GM12878 (cell line): ENCODE measurements at regions not wholly inside any gene's neighbourhood (a gene's known extent, or its start where the extent isn't known, plus 50 kb on each side); places are given as distances from the start of the nearest gene placed in this dataset.

Source experiments
- CBFB ChIP-seq: IDR thresholded peaks from 2 replicates; pipeline ENCODE4 v1.6.1; 2016; ENCODE audit warnings: antibody characterized with exemption, low read depth
- CEBPB ChIP-seq, 2 experiments: fragments of 150-350 bp in 1 of 2; IDR thresholded peaks; 2 replicates each; pipeline ENCODE4 v1.6.1; 2012 to 2014; ENCODE audit warnings: low read depth in 2 of 2, low read length in 2 of 2, borderline replicate concordance in 1 of 2, inconsistent platforms in 1 of 2
- EGR1 ChIP-seq, 2 experiments: IDR thresholded peaks; 1 replicate in 1 of 2; 2 replicates in 1 of 2; pipeline ENCODE4 v1.6.1; 2011 to 2012; ENCODE audit warnings: low read depth in 2 of 2, low read length in 2 of 2, borderline replicate concordance in 1 of 2, mild to moderate bottlenecking in 1 of 2, moderate library complexity in 1 of 2
- KLF5 ChIP-seq: fragments of 450-650 bp; IDR thresholded peaks from 2 replicates; pipeline ENCODE4 v1.6.1; 2014; ENCODE audit warnings: mild to moderate bottlenecking; ENCODE audit not compliant: partially characterized antibody
- NFYB ChIP-seq: IDR thresholded peaks from 2 replicates; pipeline ENCODE4 v1.6.1; 2011; ENCODE audit warnings: low read depth, mild to moderate bottlenecking, low read length, improper control_type of control experiment, moderate library complexity; ENCODE audit not compliant: insufficient read depth
- NR2C2 ChIP-seq: IDR thresholded peaks from 2 replicates; pipeline ENCODE4 v1.6.1; 2011; ENCODE audit warnings: borderline replicate concordance, low read depth; ENCODE audit not compliant: control insufficient read depth, insufficient read length
- NRF1 ChIP-seq: conservative IDR thresholded peaks from 2 replicates; pipeline ENCODE4 v1.6.1; 2011; ENCODE audit warnings: mild to moderate bottlenecking, low read depth, low read length, improper control_type of control experiment
- RUNX3 ChIP-seq: IDR thresholded peaks from 2 replicates; pipeline ENCODE4 v1.6.1; 2012; ENCODE audit warnings: low read length, inconsistent platforms
- STAT3 ChIP-seq: IDR thresholded peaks from 2 replicates; pipeline ENCODE4 v1.6.1; 2011; ENCODE audit warnings: low read depth, low read length, improper control_type of control experiment
- TCF3 ChIP-seq: IDR thresholded peaks from 2 replicates; pipeline ENCODE4 v1.6.1; 2012; ENCODE audit warnings: low read depth, mild to moderate bottlenecking, low read length, borderline replicate concordance; ENCODE audit not compliant: insufficient read depth
- TF ChIP-seq, protein P1 (sequence below), 3 experiments: IDR thresholded peaks in 2 of 3; conservative IDR thresholded peaks in 1 of 3; 2 replicates each; pipeline ENCODE4 v1.5.1; 2011; ENCODE audit warnings: low read depth in 3 of 3, low read length in 3 of 3, mild to moderate bottlenecking in 3 of 3, control low read depth in 2 of 3, moderate library complexity in 2 of 3, inconsistent platforms in 1 of 3, mixed read lengths in 1 of 3; ENCODE audit not compliant: control insufficient read depth in 2 of 3, insufficient read depth in 1 of 3; ENCODE audit errors: extremely low read depth in 1 of 3
- TF ChIP-seq, protein P2 (sequence below): fragments of 450-650 bp; formaldehyde crosslinking; IDR thresholded peaks from 2 replicates; pipeline ENCODE4 v1.4.0; 2022; ENCODE audit warnings: mild to moderate bottlenecking, moderate library complexity
- TF ChIP-seq, protein P3 (sequence below): fragments of 450-650 bp; IDR thresholded peaks from 2 replicates; pipeline ENCODE4 v1.6.1; 2016; ENCODE audit warnings: mild to moderate bottlenecking
- TF ChIP-seq, protein P4 (sequence below): fragments of 450-650 bp; IDR thresholded peaks from 2 replicates; pipeline ENCODE4 v1.6.1; 2017; ENCODE audit warnings: mild to moderate bottlenecking
- TF ChIP-seq, protein P5 (sequence below): IDR thresholded peaks from 2 replicates; pipeline ENCODE4 v1.6.1; 2012; ENCODE audit warnings: improper control_type of control experiment, low read depth, low read length; ENCODE audit not compliant: insufficient replicate concordance

DNA sequence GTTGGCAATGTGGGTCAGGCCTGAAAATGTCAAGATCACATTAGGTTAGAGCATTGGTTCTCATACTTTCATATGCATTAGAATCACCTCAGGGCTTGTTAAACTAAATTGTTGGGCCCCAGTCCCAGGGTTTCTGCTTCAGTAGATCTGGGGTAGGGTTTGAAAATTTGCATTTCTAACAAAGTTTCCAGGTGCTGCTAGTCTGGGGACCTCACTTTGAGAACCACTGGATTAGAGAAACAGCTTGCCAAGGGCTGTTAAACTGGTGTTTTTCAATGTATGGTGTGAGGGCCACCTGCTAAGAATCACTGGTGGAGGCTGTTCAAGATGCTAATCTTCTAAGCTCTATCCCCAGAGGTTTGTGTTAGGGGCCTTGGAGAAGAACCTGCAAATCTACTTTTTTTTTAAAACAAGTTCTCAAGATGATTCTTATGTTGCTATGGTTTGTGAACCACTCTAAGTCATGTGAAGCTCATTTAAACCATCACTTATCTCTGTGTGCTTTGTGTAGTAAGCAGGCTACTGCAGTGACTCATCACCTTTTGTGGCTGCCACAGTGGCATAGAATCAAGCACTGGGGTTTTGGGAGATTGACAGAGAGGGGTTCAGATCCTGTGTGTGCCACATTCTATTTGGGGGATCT lies 152.2 kb downstream of the S1PR1 start (continued):
- TF ChIP-seq, protein P1, sequence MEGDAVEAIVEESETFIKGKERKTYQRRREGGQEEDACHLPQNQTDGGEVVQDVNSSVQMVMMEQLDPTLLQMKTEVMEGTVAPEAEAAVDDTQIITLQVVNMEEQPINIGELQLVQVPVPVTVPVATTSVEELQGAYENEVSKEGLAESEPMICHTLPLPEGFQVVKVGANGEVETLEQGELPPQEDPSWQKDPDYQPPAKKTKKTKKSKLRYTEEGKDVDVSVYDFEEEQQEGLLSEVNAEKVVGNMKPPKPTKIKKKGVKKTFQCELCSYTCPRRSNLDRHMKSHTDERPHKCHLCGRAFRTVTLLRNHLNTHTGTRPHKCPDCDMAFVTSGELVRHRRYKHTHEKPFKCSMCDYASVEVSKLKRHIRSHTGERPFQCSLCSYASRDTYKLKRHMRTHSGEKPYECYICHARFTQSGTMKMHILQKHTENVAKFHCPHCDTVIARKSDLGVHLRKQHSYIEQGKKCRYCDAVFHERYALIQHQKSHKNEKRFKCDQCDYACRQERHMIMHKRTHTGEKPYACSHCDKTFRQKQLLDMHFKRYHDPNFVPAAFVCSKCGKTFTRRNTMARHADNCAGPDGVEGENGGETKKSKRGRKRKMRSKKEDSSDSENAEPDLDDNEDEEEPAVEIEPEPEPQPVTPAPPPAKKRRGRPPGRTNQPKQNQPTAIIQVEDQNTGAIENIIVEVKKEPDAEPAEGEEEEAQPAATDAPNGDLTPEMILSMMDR (IDR thresholded peaks at IDR 0.05 in 2 of 3, conservative IDR thresholded peaks at IDR 0.05 in 1 of 3; ENCODE audit: control insufficient read depth in 2 of 3, extremely low read depth in 1 of 3, insufficient read depth in 1 of 3, low read depth in 3 of 3, low read length in 3 of 3), result no peak
- no peak for TF ChIP-seq NFYB
- TF ChIP-seq, protein P2, sequence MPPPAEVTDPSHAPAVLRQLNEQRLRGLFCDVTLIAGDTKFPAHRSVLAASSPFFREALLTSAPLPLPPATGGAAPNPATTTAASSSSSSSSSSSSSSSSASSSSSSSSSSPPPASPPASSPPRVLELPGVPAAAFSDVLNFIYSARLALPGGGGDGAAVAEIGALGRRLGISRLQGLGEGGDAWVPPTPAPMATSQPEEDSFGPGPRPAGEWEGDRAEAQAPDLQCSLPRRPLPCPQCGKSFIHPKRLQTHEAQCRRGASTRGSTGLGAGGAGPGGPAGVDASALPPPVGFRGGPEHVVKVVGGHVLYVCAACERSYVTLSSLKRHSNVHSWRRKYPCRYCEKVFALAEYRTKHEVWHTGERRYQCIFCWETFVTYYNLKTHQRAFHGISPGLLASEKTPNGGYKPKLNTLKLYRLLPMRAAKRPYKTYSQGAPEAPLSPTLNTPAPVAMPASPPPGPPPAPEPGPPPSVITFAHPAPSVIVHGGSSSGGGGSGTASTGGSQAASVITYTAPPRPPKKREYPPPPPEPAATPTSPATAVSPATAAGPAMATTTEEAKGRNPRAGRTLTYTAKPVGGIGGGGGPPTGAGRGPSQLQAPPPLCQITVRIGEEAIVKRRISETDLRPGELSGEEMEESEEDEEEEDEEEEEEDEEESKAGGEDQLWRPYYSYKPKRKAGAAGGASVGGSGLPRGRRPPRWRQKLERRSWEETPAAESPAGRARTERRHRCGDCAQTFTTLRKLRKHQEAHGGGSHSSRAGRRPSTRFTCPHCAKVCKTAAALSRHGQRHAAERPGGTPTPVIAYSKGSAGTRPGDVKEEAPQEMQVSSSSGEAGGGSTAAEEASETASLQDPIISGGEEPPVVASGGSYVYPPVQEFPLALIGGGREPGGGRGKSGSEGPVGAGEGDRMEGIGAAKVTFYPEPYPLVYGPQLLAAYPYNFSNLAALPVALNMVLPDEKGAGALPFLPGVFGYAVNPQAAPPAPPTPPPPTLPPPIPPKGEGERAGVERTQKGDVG (CRISPR knock-in tag), result no peak
- TF ChIP-seq STAT3, result 0 out of 2 replicates have a peak, but pooled peaks have one; percentile 77
- TF ChIP-seq, protein P3, sequence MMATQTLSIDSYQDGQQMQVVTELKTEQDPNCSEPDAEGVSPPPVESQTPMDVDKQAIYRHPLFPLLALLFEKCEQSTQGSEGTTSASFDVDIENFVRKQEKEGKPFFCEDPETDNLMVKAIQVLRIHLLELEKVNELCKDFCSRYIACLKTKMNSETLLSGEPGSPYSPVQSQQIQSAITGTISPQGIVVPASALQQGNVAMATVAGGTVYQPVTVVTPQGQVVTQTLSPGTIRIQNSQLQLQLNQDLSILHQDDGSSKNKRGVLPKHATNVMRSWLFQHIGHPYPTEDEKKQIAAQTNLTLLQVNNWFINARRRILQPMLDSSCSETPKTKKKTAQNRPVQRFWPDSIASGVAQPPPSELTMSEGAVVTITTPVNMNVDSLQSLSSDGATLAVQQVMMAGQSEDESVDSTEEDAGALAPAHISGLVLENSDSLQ, result peak; percentile 90
- TF ChIP-seq NRF1, result no peak
- TF ChIP-seq CEBPB (IDR thresholded peaks at IDR 0.05; ENCODE audit: borderline replicate concordance in 1 of 2, low read depth in 2 of 2, low read length in 2 of 2), result no peak; a peak in 1 of 4 replicates
- TF ChIP-seq CBFB, result no peak; the same call in 1 of the 2 replicates
- TF ChIP-seq, protein P4, sequence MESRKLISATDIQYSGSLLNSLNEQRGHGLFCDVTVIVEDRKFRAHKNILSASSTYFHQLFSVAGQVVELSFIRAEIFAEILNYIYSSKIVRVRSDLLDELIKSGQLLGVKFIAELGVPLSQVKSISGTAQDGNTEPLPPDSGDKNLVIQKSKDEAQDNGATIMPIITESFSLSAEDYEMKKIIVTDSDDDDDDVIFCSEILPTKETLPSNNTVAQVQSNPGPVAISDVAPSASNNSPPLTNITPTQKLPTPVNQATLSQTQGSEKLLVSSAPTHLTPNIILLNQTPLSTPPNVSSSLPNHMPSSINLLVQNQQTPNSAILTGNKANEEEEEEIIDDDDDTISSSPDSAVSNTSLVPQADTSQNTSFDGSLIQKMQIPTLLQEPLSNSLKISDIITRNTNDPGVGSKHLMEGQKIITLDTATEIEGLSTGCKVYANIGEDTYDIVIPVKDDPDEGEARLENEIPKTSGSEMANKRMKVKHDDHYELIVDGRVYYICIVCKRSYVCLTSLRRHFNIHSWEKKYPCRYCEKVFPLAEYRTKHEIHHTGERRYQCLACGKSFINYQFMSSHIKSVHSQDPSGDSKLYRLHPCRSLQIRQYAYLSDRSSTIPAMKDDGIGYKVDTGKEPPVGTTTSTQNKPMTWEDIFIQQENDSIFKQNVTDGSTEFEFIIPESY, result no peak
- TF ChIP-seq, protein P5, sequence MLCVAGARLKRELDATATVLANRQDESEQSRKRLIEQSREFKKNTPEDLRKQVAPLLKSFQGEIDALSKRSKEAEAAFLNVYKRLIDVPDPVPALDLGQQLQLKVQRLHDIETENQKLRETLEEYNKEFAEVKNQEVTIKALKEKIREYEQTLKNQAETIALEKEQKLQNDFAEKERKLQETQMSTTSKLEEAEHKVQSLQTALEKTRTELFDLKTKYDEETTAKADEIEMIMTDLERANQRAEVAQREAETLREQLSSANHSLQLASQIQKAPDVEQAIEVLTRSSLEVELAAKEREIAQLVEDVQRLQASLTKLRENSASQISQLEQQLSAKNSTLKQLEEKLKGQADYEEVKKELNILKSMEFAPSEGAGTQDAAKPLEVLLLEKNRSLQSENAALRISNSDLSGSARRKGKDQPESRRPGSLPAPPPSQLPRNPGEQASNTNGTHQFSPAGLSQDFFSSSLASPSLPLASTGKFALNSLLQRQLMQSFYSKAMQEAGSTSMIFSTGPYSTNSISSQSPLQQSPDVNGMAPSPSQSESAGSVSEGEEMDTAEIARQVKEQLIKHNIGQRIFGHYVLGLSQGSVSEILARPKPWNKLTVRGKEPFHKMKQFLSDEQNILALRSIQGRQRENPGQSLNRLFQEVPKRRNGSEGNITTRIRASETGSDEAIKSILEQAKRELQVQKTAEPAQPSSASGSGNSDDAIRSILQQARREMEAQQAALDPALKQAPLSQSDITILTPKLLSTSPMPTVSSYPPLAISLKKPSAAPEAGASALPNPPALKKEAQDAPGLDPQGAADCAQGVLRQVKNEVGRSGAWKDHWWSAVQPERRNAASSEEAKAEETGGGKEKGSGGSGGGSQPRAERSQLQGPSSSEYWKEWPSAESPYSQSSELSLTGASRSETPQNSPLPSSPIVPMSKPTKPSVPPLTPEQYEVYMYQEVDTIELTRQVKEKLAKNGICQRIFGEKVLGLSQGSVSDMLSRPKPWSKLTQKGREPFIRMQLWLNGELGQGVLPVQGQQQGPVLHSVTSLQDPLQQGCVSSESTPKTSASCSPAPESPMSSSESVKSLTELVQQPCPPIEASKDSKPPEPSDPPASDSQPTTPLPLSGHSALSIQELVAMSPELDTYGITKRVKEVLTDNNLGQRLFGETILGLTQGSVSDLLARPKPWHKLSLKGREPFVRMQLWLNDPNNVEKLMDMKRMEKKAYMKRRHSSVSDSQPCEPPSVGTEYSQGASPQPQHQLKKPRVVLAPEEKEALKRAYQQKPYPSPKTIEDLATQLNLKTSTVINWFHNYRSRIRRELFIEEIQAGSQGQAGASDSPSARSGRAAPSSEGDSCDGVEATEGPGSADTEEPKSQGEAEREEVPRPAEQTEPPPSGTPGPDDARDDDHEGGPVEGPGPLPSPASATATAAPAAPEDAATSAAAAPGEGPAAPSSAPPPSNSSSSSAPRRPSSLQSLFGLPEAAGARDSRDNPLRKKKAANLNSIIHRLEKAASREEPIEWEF, result peak; percentile 74
- no peak for TF ChIP-seq EGR1 (IDR thresholded peaks at IDR 0.05; ENCODE audit: borderline replicate concordance in 1 of 2, low read depth in 2 of 2, low read length in 2 of 2)
- TF ChIP-seq TCF3, result peak; percentile 88
- no peak for TF ChIP-seq KLF5
- no peak for TF ChIP-seq NR2C2
- TF ChIP-seq RUNX3, result peak; percentile 84
